AG04449 (cell line): ENCODE measurements at regions not wholly inside any gene's neighbourhood (a gene's known extent, or its start where the extent isn't known, plus 50 kb on each side); places are given as distances from the start of the nearest gene placed in this dataset.
A peak's percentile ranks its signal among the peaks of the same experiment; 100 is the strongest.
"Not testable (repeated sequence)": the region's sequence is repeated elsewhere in the genome, so short reads cannot be mapped to it uniquely, and the experiment has no call there.

Source experiments
- CTCF ChIA-PET: fragments of 350-600 bp; formaldehyde crosslinking; extraction: SDS; loops from one replicate; lab custom pipeline; 2021; ENCODE audit warnings: antibody characterized with exemption; lab: Yijun Ruan, JAX
- POLR2A ChIA-PET: fragments of 400-600, 350-600 bp; formaldehyde crosslinking; extraction: SDS; loops from one replicate; lab custom pipeline; 2020; ENCODE audit warnings: antibody characterized with exemption, inconsistent platforms; lab: Yijun Ruan, JAX
- DNase-seq: peaks from one replicate; pipeline ENCODE4 v3.0.0-alpha.2; 2010; ENCODE audit warnings: low read depth, low spot score
- H3K4me3 ChIP-seq: 2 replicates; pipeline ENCODE4 v1.5.1; 2011; ENCODE audit warnings: low read depth, mild to moderate bottlenecking, control low read depth, low read length
- TF ChIP-seq, protein P1 (sequence below): IDR thresholded peaks from one replicate; pipeline ENCODE4 v1.5.1; 2011; ENCODE audit warnings: mild to moderate bottlenecking, moderate library complexity, low read length, control low read depth, inconsistent platforms; ENCODE audit not compliant: insufficient read depth; ENCODE audit errors: missing control alignments

DNA sequence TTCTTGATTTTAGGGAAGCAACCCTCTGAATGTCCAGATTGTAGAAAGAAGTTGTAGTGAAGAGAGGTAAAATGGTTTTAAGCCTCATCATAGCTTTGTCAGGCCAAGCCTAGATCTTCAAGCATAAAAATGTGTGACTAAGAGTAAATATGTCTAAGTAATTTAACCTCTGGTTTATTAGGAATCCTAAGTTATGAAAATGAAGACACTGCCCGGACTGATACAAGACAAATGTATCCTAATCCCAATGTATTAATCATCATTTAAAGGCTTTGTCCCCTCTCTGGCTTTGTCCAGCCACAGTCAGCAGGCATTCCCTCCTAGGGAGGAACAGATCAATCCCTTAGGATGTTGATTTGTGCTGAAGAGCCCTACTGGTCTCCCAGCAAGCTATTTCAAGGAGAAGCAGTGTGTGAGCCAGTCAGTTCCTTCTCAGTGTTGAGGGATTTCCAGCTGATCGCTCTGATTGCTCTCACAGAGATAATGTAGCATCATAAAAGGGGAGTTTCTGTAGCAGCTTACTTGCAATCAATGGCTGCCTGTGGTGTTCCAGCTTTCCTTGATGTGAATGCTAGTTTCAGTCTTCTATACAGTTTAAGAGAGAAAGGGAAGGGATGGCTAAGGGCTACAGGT is 796.1 kb downstream of the EPHA4 start:
- ChIA-PET POLR2A (interaction anchor here (0.7 kb wide), 1 partner anchor 72 kb away, joined by 3 read pairs; no protein-coding TSS in a partner anchor), CTCF (interaction anchor here (1.1 kb wide), 1 partner anchor 8 kb away, joined by 4 read pairs; no protein-coding TSS in a partner anchor)
- H3K4me3 ChIP-seq, result no peak overlapping the region
- TF ChIP-seq, protein P1, sequence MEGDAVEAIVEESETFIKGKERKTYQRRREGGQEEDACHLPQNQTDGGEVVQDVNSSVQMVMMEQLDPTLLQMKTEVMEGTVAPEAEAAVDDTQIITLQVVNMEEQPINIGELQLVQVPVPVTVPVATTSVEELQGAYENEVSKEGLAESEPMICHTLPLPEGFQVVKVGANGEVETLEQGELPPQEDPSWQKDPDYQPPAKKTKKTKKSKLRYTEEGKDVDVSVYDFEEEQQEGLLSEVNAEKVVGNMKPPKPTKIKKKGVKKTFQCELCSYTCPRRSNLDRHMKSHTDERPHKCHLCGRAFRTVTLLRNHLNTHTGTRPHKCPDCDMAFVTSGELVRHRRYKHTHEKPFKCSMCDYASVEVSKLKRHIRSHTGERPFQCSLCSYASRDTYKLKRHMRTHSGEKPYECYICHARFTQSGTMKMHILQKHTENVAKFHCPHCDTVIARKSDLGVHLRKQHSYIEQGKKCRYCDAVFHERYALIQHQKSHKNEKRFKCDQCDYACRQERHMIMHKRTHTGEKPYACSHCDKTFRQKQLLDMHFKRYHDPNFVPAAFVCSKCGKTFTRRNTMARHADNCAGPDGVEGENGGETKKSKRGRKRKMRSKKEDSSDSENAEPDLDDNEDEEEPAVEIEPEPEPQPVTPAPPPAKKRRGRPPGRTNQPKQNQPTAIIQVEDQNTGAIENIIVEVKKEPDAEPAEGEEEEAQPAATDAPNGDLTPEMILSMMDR, result no peak
- no peak for DNase-seq

DNA sequence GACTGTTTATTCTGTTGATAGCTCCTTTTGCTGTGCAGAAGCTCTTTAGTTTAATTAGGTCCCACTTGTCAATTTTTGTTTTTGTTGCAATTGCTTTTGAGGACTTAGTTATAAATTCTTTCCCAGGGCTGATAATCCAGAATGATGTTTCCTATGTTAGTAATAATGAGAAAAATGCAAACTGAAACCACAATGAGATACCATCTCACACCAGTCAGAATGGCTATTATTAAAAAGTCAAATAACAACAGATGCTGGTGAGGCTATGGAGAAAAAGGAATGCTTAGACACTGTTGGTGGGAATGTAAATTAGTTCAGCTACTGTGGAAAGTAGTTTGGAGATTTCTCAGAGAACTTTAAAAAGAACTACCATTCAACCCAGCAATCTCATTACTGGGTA is 793.0 kb downstream of the EPHA4 start:
- CTCF ChIA-PET, DNase-seq, POLR2A ChIA-PET, H3K4me3 ChIP-seq: not testable (repeated sequence)

DNA sequence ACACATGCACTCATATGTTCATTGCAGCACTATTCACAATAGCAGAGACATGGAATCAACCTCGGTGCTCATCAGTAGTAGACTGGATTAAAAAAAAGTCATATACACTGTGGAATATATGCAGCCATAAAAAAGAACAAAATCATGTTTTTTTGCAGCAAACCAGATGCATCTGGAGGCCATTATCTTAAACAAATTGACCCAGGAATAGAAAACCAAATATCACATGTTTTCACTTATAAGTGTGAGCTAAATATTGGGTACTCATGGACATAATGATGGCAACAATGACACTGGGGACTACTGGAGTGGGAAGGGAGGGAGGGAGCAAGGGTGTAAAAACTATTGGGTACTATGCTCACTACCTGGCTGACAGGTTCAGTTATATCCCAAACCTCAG is 792.6 kb downstream of the EPHA4 start:
- no peak overlapping the region for H3K4me3 ChIP-seq
- TF ChIP-seq, protein P1, result no peak
- ChIA-PET POLR2A (no interaction called here), CTCF (no interaction called here)
- no peak for DNase-seq

DNA sequence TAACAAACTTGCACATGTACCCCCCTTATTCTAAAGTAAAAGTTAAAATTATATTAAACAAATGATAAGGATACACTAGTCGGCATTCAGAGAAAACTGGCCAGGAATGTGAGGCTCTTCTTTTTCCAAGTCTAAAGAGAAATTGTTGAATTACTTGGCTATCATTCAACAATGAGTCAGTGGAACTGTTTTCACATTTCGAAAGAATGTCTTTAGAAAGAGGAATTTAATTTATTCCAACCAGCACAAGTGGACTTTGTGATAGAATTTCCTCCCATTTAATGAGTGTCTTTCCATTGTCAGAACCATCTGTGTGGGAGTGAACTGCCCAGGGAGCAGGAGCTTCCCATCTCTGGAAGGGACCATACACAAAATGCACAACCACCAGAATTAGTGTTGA is 792.2 kb downstream of the EPHA4 start:
- peak; percentile 41 for DNase-seq
- TF ChIP-seq, protein P1, result no peak
- CTCF ChIA-PET, result no interaction called here
- POLR2A ChIA-PET, result no interaction called here
- no peak overlapping the region for H3K4me3 ChIP-seq

DNA sequence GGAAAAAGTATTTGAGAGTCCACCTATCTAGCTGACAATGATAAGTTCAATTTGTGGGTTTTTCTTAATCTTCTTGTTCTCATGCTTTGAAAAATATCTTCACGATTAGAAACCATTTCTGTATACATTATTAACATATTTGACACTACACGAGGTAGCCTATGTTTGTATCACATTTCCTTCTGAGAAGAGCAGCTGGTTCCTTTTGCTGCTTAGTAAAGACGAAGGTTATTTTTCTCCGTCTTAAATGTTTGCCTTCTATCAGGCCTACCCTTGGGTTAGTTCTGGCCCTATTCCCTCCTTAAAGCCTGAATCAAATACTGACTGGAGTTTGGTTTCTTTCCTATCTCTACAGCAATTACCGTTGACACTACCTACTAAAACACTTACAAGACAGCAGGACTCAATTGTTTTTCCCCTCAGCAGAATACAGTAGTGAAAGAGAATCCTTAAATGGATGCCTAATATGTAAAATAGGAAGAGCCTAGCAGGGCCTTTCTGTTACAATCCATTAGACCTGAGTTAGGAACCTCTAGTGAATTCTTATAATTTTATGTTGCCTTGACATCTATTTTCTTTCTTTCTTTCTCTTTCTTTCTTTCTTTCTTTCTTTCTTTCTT is 790.4 kb downstream of the EPHA4 start:
- CTCF ChIA-PET, result no interaction called here
- POLR2A ChIA-PET, result no interaction called here
- H3K4me3 ChIP-seq, result no peak overlapping the region
- TF ChIP-seq, protein P1, result no peak
- DNase-seq, result no peak

DNA sequence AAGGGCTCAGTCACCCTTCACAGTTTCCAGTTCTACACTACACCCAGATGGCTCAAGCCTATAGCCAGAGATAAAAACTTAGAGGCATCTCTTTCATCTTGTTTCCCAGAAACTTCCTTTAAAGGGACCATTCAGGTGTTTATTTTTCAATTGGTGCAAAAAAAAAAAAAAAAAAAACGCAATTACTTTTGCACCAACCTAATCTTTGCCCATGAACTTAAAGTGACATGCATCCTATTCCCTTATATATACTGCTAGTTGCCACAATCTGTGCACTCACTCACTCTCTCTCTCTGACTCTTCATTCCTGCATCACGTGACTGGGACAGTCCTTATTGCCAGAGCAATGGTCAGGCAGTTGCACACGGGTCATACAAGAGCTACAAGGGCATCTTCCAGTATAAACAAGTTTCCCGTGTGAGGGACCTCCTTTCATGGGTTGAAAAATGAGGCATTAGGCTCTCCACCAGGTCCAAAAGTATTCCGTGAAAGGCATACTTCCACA is 789.4 kb downstream of the EPHA4 start:
- ChIA-PET POLR2A (no interaction called here), CTCF (no interaction called here)
- TF ChIP-seq, protein P1, result no peak
- no peak overlapping the region for H3K4me3 ChIP-seq
- DNase-seq, result no peak

DNA sequence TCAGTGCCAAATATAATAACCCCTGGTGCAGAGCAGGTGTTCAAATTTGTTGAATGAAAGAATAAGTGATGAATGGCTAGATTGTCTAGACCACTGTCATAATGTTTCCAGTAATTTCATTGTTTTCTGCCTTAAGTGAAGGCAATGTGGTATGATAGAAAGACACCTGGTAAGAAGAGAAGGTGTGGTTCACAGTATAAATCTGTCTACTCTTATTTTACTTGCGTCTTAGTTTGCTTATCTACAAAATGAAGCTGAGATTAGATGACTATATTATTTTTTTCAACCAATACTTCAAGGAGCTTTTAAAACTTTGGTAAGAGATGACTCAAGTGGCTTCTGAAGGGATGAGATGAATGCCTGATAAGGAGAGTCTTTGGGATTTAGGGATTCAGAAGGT is 788.4 kb downstream of the EPHA4 start:
- TF ChIP-seq, protein P1, result no peak
- H3K4me3 ChIP-seq, result no peak overlapping the region
- no peak for DNase-seq
- ChIA-PET CTCF (no interaction called here), POLR2A (no interaction called here)
